A673 (cell line): ENCODE measurements at regions not wholly inside any gene's neighbourhood (a gene's known extent, or its start where the extent isn't known, plus 50 kb on each side); places are given as distances from the start of the nearest gene placed in this dataset.

Source experiments
- BruUV-seq: library from RNA; stranded (reverse); fragments of 400-500 nt; replicated peaks from 2 replicates; lab custom pipeline; 2021; lab: Mats Ljungman, UMichigan
- CTCF ChIA-PET: fragments of 300-600 bp; sonication (Branson Sonifier 250); formaldehyde crosslinking; loops from one replicate; lab custom pipeline; 2022; ENCODE audit warnings: antibody characterized with exemption; lab: Charles Lee
- POLR2A ChIA-PET: fragments of 300-600 bp; sonication (Branson Sonifier 250); formaldehyde crosslinking; loops from one replicate; lab custom pipeline; 2022; ENCODE audit warnings: antibody characterized with exemption; ENCODE audit not compliant: low non-redundant PET; lab: Charles Lee
- DNase-seq: peaks from one replicate; pipeline ENCODE4 v3.0.0-alpha.2; 2015; ENCODE audit warnings: low spot score
- H3K27ac ChIP-seq: fragments of 200-600 bp; sonication (generic); 2 replicates; pipeline ENCODE4 v1.5.1; 2016; ENCODE audit warnings: mixed run types, low read depth, mild to moderate bottlenecking, mixed read lengths, antibody characterized with exemption, low read length; ENCODE audit not compliant: poor library complexity, severe bottlenecking
- H3K27me3 ChIP-seq: fragments of 200-600 bp; sonication (generic); replicated peaks from 2 replicates; pipeline ENCODE4 v1.6.1; 2017; ENCODE audit warnings: mixed run types, low read depth, mild to moderate bottlenecking, mixed read lengths, antibody characterized with exemption, low read length; ENCODE audit not compliant: insufficient read depth, poor library complexity
- H3K36me3 ChIP-seq: fragments of 200-600 bp; sonication (generic); 2 replicates; pipeline ENCODE4 v1.6.1; 2016; ENCODE audit warnings: mixed run types, mild to moderate bottlenecking, mixed read lengths, antibody characterized with exemption, low read length; ENCODE audit not compliant: insufficient read depth, poor library complexity, severe bottlenecking
- H3K4me1 ChIP-seq: fragments of 200-600 bp; sonication (generic); 2 replicates; pipeline ENCODE4 v1.6.1; 2017; ENCODE audit warnings: mixed run types, mild to moderate bottlenecking, mixed read lengths, antibody characterized with exemption, low read length; ENCODE audit not compliant: insufficient read depth, poor library complexity, severe bottlenecking
- H3K4me3 ChIP-seq: fragments of 200-600 bp; sonication (generic); 2 replicates; pipeline ENCODE4 v1.5.1; 2016; ENCODE audit warnings: low read depth, mixed run types, mild to moderate bottlenecking, mixed read lengths, low read length; ENCODE audit not compliant: poor library complexity, severe bottlenecking
- H3K9me3 ChIP-seq: fragments of 200-600 bp; sonication (generic); 2 replicates; pipeline ENCODE4 v1.6.1; 2016; ENCODE audit warnings: mixed run types, low read depth, mild to moderate bottlenecking, mixed read lengths, antibody characterized with exemption, low read length; ENCODE audit not compliant: poor library complexity, severe bottlenecking
- CTCF ChIP-seq: fragments of 300-800, 200-600 bp; sonication (generic); conservative IDR thresholded peaks from 2 replicates; pipeline ENCODE4 v1.5.1; 2017; ENCODE audit warnings: low read depth, mild to moderate bottlenecking, antibody characterized with exemption, low read length, moderate library complexity, mixed read lengths
- EZH2 ChIP-seq: fragments of 200-600 bp; sonication (generic); IDR thresholded peaks from 2 replicates; pipeline ENCODE4 v1.6.1; 2017; ENCODE audit warnings: borderline replicate concordance, low read depth, mild to moderate bottlenecking, mixed read lengths, antibody characterized with exemption, low read length; ENCODE audit not compliant: poor library complexity, severe bottlenecking
- intact Hi-C: fragments of 100-400 bp; cut with micrococcal nuclease; formaldehyde crosslinking; loops from one replicate; pipeline ENCODE4 v1.10.0; 2022; ENCODE audit not compliant: unreplicated experiment

- BruUV-seq: no TSS peak
- no peak for DNase-seq
- no peak overlapping the region for H3K27ac ChIP-seq
- H3K27me3 ChIP-seq: no peaks in the 10 kb centered on the region
- POLR2A ChIA-PET: no interaction called here
- H3K9me3 ChIP-seq: no peaks in the 10 kb centered on the region
- CTCF ChIA-PET: no interaction called here
- intact Hi-C loops: no loop called here
- H3K36me3 ChIP-seq: no peaks in the 10 kb centered on the region
- H3K4me3 ChIP-seq: no peak overlapping the region
- TF ChIP-seq EZH2 (no peak), CTCF (no peak)
- peaks cover 26% of the 10 kb centered on the region for H3K4me1 ChIP-seq
Measured at GRCh38 chr11:110026858-110027626, 66.2 kb upstream of the ZC3H12C start.

GRCh38 chr11:110027627-110028371 lies 65.4 kb upstream of the ZC3H12C start:
- H3K9me3 ChIP-seq: no peaks in the 10 kb centered on the region
- peaks cover 19% of the 10 kb centered on the region for H3K4me1 ChIP-seq
- H3K36me3 ChIP-seq: no peaks in the 10 kb centered on the region
- CTCF ChIA-PET: no interaction called here
- H3K27me3 ChIP-seq: no peaks in the 10 kb centered on the region
- TF ChIP-seq EZH2 (no peak), CTCF (no peak)
- BruUV-seq: no TSS peak
- DNase-seq: no peak
- H3K4me3 ChIP-seq: no peak overlapping the region
- POLR2A ChIA-PET: no interaction called here
- intact Hi-C loops: no loop called here
- H3K27ac ChIP-seq: no peak overlapping the region

DNA sequence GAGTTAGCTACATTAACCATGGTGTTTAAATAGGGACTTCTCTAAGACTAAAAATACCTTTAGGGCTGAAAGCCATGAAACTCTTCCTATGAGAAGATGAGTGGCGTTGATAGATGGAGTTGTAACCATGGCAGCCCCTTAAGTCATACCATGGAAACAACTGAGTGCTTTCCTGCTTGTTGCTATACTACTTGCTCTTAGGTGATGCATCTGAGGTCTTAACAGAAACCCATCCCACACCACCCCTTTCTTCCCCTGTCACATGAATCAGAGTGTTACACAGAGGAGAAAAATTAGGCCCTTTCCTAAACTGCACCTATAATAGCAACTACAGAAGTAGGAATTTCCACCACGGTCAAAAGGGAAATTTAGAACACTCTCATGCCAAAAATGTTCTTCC lies 64.3 kb upstream of the ZC3H12C start:
- Histone ChIP-seq H3K4me3 (no peak overlapping the region), H3K27me3 (no peaks in the 10 kb centered on the region), H3K9me3 (no peaks in the 10 kb centered on the region), H3K27ac (no peak overlapping the region), H3K4me1 (peaks cover 10% of the 10 kb centered on the region), H3K36me3 (no peaks in the 10 kb centered on the region)
- CTCF ChIA-PET: interaction anchor here (0.5 kb wide), 1 partner anchor 172 kb away, joined by 7 read pairs; no protein-coding TSS in a partner anchor
- BruUV-seq: no TSS peak
- TF ChIP-seq CTCF (no peak), EZH2 (no peak)
- intact Hi-C loops: no loop called here
- DNase-seq: no peak
- POLR2A ChIA-PET: no interaction called here
